ENCODE measurements at regions not wholly inside any gene's neighbourhood (a gene's known extent, or its start where the extent isn't known, plus 50 kb on each side); places are given as distances from the start of the nearest gene placed in this dataset.

- Histone ChIP-seq H4K20me1 (ENCODE audit: control insufficient read depth, insufficient read depth) (no peaks in the 10 kb centered on the region), H3K9ac (ENCODE audit: control insufficient read depth, insufficient read depth, low read length) (no peak overlapping the region), H3K27me3 (replicated peaks in 1 of 2; ENCODE audit: control insufficient read depth in 2 of 2, insufficient read depth in 2 of 2, low read length in 1 of 2) (no peaks in the 10 kb centered on the region), H3K36me3 (ENCODE audit: control insufficient read depth in 2 of 2, insufficient read depth in 2 of 2, low read length in 1 of 2) (no peaks in the 10 kb centered on the region), H3K79me2 (ENCODE audit: control insufficient read depth, insufficient read depth, low read length) (no peaks in the 10 kb centered on the region), H2AFZ (ENCODE audit: control insufficient read depth, low read depth, low read length) (no peak overlapping the region), H3K4me3 (no peak overlapping the region), H3K4me2 (ENCODE audit: control insufficient read depth, insufficient read depth) (no peak overlapping the region), H3K27ac (ENCODE audit: control insufficient read depth, insufficient read depth) (no peak overlapping the region), H3K4me1 (ENCODE audit: control insufficient read depth, insufficient read depth, low read length) (no peaks in the 10 kb centered on the region), H3K9me3 (replicated peaks; ENCODE audit: control insufficient read depth, insufficient read depth, low read length) (no peaks in the 10 kb centered on the region)
- ChIA-PET CTCF (no interaction called here), SMC1A (ENCODE audit: uncharacterized antibody, unreplicated experiment) (no interaction called here), POLR2A (no interaction called here), RAD21 (ENCODE audit: unreplicated experiment) (no interaction called here)
- ATAC-seq (no peak), DNase-seq (ENCODE audit: low read depth, low spot score) (no peak), FAIRE-seq (no peak)
- 0% methylated on average over 2 of the region's 2 CpGs for WGBS (ENCODE audit: insufficient coverage, insufficient replicate concordance, low lambda C conversion rate, missing lambda C conversion rate)
- TF ChIP-seq ASH2L (IDR thresholded peaks at IDR 0.05; ENCODE audit: borderline replicate concordance, low read depth) (no peak), CHD2 (IDR thresholded peaks at IDR 0.05; ENCODE audit: borderline replicate concordance, low read depth, low read length) (no peak), JUND (IDR thresholded peaks at IDR 0.05; ENCODE audit: low read depth, low read length) (no peak), EP300 (IDR thresholded peaks at IDR 0.05; ENCODE audit: borderline replicate concordance in 1 of 2, control insufficient read depth in 1 of 2, low read depth in 2 of 2, low read length in 2 of 2) (no peak), NFYA (IDR thresholded peaks at IDR 0.05; ENCODE audit: borderline replicate concordance, low read depth, low read length) (no peak)
- intact Hi-C loops (cut with micrococcal nuclease; ENCODE audit: unreplicated experiment), result no loop called here
- no TSS peak for BruUV-seq (replicated peaks)
- in situ Hi-C loops (cut with MboI), result no loop called here
Measured at GRCh38 chr2:2742726-2743125, 411.7 kb upstream of the MYT1L start.

GRCh38 chr2:2740238-2740775 is 409.2 kb upstream of the MYT1L start:
- in situ Hi-C loops (cut with MboI) (no loop called here), intact Hi-C loops (cut with micrococcal nuclease; ENCODE audit: unreplicated experiment) (no loop called here)
- 50% methylated on average over 1 of the region's 1 CpG for WGBS (ENCODE audit: insufficient coverage, insufficient replicate concordance, low lambda C conversion rate, missing lambda C conversion rate)
- ChIA-PET POLR2A (no interaction called here), CTCF (interaction anchor here (0.7 kb wide), 1 partner anchor 48 kb away, joined by 4 read pairs; no protein-coding TSS in a partner anchor), RAD21 (ENCODE audit: unreplicated experiment) (no interaction called here), SMC1A (ENCODE audit: uncharacterized antibody, unreplicated experiment) (no interaction called here)
- BruUV-seq (replicated peaks), result no TSS peak
- Histone ChIP-seq H4K20me1 (ENCODE audit: control insufficient read depth, insufficient read depth) (no peaks in the 10 kb centered on the region), H3K9me3 (replicated peaks; ENCODE audit: control insufficient read depth, insufficient read depth, low read length) (no peaks in the 10 kb centered on the region), H2AFZ (ENCODE audit: control insufficient read depth, low read depth, low read length) (no peak overlapping the region), H3K4me2 (ENCODE audit: control insufficient read depth, insufficient read depth) (no peak overlapping the region), H3K27me3 (replicated peaks in 1 of 2; ENCODE audit: control insufficient read depth in 2 of 2, insufficient read depth in 2 of 2, low read length in 1 of 2) (no peaks in the 10 kb centered on the region), H3K9ac (ENCODE audit: control insufficient read depth, insufficient read depth, low read length) (no peak overlapping the region), H3K79me2 (ENCODE audit: control insufficient read depth, insufficient read depth, low read length) (no peaks in the 10 kb centered on the region), H3K36me3 (ENCODE audit: control insufficient read depth in 2 of 2, insufficient read depth in 2 of 2, low read length in 1 of 2) (no peaks in the 10 kb centered on the region), H3K4me3 (no peak overlapping the region), H3K4me1 (ENCODE audit: control insufficient read depth, insufficient read depth, low read length) (no peaks in the 10 kb centered on the region), H3K27ac (ENCODE audit: control insufficient read depth, insufficient read depth) (no peak overlapping the region)
- ATAC-seq (no peak), DNase-seq (ENCODE audit: low read depth, low spot score) (no peak), FAIRE-seq (no peak)
- TF ChIP-seq SKIL (IDR thresholded peaks at IDR 0.05; ENCODE audit: low read depth, poor library complexity, severe bottlenecking) (no peak), RBBP5 (conservative IDR thresholded peaks at IDR 0.05) (no peak), MEF2A (IDR thresholded peaks at IDR 0.05; ENCODE audit: insufficient read depth, low read depth, low read length) (no peak), SUPT20H (IDR thresholded peaks at IDR 0.05; ENCODE audit: borderline replicate concordance, control insufficient read depth, low read depth, low read length) (no peak), SPI1 (IDR thresholded peaks at IDR 0.05; ENCODE audit: borderline replicate concordance, insufficient read depth, low read depth, low read length) (no peak), MYB (IDR thresholded peaks at IDR 0.05; ENCODE audit: borderline replicate concordance, low read depth, low read length) (no peak), E4F1 (IDR thresholded peaks at IDR 0.05; ENCODE audit: borderline replicate concordance, partially characterized antibody) (no peak)

Measured in GM12878 (cell line).